Stimulated activated CD8-positive, alpha-beta memory T cell treated with anti-CD3 and anti-CD28 coated beads, Interleukin-12 subunit alpha, Interleukin-12 subunit beta, amount 100 ng/mL, for 24 hours (primary cell): ENCODE measurements at regions not wholly inside any gene's neighbourhood (a gene's known extent, or its start where the extent isn't known, plus 50 kb on each side); places are given as distances from the start of the nearest gene placed in this dataset.

Experiments used
- DNase-seq: peaks from one replicate; pipeline ENCODE4 v3.0.0-alpha.2; 2020; ENCODE audit errors: extremely low read depth

DNA sequence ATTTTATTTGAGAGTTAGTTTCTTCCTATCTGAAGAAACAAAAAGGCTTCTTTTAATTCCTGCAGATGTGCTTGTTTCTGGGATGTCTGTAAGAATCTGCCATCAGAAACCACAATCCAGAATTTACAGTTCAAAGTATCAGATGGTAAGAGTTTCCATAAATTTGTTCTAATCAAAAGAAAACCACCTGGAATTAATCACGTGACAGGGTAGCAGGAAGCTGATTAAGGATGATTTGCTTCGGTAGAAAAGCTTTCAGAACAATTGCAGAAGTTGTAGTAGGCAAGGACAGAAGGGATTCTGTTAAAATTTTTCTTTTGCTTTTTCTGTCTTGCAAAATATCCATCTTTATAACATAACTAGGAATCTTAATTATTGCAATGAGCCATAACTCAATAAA, 1975.1 kb upstream of the AGA start:
- no peak for DNase-seq

DNA sequence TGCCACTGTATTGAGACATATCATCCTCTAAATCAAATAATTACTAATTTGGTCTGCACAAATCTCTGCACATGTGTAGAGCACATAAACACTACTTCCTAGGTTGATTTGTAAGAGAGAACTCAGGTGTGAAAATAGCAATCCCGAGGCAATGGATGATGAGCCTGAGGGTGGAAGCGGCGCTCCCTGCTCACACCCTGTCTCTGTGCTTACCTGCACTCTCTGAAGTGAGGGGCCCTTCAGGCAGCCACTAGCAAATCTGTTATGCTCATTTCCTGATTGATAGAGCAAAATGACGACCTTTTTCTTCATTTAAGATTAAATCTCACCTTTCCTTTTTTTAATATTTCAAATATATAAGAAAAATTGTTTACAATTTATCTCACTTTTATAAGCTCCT, 1995.7 kb upstream of the AGA start:
- no peak for DNase-seq

DNA sequence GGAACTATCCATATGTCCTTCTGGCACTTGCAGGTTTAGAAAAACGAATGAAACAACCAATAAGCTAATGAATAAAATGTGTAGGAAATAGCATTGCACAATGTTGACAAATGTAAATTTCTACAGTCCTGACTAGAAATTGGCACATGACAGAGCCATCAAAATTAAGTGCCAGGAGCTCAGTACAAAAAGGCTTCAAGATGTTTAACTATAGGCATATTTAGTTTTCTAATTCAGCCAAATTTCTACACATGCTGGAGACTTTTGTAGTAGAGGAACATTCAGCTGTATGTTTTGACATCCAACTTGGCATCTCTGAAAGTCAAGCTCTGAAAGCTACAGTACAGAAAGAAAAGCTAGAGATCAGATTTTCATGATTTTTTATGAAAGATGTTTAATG, 1999.4 kb upstream of the AGA start:
- no peak for DNase-seq

DNA sequence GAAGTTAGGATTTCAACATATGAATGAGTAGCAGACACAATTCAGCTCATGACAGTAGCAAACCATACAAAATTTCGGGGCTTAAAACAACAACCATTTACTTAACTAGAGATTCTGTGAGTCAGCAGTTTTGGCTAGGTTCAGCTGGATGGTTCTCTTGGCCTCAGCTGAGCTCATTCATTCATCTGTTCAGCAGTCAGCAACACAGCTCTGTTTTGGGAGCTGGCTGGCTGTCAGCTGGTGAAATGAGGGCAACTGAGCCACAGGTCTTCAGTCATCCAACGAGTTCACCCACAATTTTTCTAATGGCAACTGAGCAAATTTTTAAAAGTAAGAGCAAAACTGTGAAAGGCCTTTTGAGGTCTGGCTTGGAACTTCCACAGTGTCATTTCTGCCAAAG, 2005.1 kb upstream of the AGA start:
- DNase-seq, result no peak

DNA sequence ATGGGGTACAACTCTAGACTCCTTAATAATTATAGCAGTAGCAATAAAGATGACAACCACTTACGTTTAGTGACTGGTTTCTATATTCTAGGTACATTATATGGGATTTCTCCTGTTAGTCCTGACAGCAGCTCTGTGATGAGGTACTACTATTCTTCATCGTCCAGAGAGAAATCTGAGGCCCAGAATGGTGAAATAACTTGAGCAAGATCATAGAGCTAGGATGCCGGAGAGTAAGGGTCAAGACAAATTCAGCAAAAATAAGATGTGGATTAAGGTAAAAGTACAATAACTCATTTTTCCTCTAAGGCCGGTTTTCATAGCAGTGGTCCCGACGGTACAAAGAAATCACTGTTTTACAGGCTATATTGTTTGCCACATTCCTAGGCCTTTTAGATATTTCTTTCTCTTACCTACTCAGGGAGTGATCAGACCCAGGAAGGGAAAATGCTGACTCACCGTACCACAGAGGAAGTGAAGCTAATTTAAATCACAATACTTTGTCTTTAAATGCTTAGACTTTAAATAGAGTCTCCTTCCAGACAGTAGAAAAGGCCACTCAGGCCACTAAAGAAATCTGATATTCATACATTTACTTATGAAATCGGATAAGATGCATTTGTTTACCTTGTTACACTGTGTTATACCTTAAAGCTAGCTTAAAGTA, 2023.0 kb upstream of the AGA start:
- no peak for DNase-seq

DNA sequence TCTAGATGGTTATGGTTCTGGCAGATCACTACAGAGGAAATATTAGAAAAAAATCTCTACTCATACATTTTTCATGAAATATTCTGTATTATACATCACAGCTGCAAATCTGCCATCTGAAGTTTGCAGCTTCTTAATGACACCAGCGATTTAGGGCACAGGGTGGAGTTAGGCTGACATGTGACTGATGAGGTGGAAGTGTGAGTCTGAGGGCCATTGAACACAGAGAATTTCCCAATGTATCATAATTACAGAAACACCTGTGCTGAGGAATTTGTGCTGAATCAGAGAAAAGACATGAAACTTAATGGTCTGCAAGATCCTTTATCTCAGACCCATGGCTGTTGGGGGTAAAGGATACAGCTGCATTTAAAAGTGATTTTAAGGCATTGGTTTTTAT, 2025.6 kb upstream of the AGA start:
- DNase-seq, result no peak

DNA sequence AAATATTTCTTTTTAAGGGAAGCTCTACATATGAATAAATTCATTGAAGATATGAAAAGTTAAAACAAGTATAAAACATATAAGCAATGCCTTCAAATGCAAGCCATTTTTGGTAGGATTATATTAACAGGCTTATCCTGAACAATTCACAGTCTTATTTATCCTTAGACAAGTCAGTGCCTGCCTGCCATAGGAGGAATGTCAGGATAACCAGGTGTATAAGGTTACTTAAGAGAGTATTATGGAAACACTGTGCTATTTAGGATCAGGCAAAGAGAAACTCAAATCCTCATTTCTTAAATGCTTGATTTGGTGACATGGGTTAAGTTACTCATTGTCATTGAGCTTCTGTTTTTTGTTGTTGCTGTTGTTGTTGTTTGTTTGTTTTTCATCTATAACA, 2029.9 kb upstream of the AGA start:
- no peak for DNase-seq

DNA sequence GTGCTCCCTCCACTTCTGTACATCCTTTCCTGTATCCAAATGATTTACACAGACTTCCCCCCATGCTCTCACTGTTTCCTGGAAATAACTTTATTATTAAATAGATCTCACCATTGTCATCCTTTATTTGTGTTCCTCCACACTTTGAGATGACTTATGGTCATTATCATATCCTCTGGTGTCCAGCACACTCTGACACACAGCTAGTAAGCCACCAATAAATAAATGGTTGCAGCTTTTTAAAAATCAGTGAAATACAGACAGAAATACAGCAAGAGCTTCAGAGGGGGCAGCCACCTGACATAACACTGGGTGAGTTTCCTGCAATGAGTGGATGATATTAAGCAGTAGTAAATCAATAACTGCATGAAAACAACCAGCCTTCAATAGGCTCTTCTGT, 2036.4 kb upstream of the AGA start:
- DNase-seq, result no peak

DNA sequence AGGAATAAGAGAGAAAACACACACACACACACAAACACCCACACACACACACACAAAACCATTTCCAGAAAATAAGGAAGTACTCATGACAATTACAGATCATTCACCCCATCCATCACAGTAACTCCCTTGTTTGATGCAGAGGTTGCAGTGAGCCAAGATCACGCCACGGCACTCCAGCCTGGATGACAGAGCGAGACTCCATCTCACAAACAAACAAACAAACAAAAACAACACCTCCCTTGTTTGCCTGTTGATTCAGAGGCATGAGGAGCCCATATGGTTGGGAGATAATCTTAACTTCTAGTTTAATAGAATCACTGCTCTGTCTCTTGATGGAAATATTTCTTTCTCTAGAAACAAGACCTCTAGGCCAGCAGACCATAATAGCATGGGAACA, 2043.5 kb upstream of the AGA start:
- DNase-seq, result no peak

DNA sequence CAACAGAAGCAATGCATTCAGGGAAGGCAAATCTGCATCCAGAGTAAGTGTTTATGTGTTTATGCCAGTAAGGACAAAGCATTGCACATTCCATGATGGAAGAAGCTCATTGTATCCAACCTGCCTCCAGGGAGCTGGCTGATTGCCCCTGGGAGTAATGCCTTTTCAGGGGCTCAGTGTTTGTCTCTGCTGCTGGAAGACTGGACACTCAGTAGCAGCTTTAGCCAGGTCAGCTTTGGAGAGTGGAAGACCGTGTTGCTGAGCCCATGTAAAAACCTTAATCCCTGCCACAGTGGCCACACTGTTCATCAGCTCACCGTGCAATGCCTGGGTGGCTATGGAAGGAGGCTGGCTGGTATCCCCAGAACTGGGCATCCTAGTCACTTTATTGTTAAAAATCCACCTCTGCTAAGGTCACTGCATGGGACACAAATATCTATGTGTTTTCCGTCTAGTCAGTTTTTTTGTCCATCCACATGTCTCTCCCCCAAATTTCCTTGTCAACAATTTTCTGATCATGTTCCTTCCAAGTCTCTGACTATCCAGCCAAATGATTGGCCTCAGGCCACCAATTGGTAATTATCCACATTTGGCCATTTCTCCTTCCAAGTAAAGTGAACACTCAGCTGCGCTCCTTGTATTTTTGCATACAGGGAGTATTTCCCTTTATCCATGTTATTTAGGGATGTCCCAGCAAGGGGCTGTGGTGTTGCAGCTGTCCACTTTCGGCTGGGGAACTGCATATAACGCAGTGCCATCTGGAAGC, 2044.5 kb upstream of the AGA start:
- DNase-seq, result no peak

DNA sequence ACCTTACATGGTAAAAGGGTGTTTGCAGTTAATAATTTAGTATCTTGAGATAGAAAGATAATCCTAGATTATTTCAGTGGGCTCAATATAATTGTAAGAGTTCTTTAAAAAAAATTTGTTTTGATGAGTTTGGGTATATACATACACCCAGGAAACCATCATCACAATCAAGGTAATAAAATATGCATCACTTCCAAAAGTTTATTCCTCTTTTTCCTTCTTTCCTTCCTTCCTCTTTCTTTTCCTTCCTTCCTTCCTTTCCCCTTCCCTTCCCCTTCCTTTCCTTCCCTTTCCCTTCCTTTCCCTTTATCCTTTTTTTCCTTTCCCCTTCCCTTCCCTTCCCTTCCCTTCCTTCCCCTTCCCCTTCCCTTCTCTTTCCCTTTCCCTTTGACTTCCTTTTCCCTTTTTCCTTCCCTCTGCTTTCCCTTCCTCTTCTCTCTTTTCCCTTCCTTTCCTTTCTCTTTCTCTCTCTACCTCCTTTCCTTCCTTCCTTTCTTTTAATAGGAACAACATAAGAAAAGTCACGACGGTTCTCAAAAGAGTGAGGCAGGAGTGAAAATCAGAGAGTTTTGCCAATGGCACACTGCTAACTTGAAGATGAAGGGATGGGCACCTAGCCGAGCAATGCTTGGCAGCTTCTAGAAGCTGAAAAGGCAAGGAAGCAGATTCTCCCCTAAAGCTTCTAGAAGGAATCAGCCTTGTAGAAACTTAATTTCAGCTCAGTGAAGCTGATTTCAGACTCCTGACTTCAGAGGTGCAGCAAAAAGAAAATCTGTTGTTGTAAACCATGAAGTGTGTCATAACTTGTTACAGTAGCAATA, 2050.2 kb upstream of the AGA start:
- no peak for DNase-seq

DNA sequence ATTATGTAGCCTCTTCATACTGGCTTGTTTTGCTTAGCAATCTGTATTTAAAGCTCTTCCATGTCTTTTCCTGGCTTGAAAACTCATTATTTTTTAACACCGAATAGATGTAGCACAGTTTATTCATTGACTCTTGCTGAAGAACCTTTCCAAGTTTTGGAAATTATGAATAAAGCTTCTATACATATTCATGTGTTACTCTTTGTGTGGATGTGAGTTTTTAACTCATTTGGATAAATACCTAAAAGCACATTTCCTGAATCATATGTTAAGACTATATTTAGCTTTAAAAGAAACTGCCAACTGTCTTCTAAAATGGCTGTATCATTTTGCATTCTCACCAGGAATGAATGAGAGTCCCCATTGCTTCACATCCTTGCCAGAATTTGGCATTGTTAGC, 2061.7 kb upstream of the AGA start:
- no peak for DNase-seq

DNA sequence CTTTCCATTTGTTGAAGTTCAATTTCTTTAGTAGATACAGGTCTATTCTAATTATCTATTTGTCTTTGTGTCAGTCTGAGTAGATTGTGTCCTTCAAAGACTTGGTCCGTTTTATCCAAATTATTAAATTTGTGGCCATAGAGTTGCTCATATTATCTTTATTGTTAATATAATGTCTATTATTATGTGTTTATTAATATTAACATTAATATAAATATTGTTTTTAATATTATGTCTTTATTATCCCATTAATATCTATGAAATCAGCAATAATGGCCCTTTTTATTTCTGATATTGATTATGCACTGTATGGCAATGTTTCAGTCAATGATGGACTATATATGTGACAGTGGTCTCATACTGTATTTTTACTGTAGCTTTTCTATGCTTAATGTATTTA, 2067.3 kb upstream of the AGA start:
- no peak for DNase-seq

DNA sequence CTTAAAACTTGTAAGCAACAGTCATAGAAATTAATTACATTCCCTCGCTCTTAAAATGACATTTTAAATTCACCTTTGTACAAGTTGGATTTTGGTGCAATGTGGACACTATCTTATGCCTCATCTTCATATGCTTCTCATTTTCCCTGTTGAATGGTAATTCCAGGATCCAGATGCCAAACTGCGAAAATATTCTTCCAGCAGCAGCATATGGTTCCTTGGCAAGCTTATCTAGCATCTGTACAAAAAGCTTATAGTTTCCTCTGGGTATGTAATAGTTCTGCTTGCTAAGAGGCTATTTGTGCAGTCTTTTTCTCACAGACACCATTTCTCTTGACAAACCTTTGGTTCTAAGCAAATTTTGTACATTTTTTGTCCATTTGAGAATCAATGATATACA, 2079.7 kb upstream of the AGA start:
- DNase-seq, result no peak

DNA sequence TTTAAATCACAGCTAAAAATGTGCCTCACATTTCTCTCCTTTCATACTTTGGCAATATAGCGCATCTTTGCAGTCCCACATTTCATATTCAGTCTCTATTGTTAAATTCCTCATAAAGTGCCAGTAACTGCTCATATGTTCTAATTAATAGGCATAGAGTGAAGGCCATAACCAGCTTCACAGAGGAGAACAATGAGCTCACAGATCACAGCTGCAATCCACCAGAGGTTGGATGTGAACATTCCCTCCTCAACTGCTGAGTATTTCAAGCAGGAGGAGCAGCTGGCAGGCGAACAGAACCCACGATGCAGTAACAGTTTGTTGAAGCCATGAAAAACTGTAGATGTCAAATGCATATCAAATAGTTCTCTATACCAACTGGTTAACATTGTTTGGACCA, 2088.7 kb upstream of the AGA start:
- DNase-seq, result no peak

DNA sequence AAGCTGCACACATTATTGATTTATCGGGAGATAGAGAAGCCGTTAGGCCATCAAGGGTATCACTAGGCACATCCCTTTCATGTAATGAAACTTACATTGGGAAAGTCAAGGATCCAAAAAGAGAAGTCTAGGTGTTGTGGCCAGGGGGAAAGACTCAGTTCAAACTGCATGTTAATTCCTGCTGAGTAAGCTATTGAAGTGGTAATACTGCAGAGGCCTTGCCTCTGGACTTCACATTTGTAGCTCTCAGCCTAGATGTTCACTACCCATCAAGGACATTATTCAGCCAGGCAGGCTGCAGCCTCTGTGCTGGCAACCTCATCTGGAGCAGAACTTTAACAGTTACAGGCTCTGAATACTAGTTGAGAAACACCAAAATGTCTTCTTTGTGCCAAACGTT, 2094.5 kb upstream of the AGA start:
- no peak for DNase-seq

DNA sequence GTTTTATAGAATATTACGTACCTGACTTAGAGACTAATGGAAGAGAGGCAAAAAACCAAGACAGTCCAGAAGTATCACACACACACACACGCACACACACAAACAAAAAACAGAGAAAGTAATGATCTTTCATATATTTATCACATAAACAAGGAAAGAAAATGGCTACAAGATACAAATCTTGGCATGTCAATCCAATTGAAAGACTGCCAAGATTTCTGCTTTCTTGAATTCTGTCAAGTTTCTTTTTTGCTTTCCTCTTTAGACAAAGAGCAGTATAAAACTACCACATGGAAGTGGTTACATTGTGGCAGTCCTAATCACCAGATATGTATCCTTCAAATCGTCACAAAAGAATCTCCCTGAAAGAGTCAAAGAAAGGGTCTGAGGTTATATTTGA, 2097.4 kb upstream of the AGA start:
- DNase-seq, result no peak

DNA sequence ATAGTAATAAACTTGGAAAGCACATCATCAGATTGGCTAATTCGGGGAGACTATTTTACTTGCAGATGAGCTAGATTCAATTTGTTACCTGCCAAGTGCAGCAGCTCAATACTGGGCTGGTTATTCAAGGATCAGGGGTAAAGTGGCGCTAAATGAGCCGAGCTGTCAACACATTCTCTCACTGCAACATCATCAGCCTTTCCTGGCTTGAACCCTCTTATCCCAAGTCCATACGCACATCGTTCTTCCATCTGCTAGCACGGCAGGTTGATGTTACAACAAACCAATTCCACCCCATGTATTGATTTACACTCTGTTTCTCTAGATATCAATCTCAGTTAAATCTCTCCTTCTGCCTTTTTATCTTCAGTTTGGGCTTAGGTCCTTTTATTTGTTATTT, 2101.5 kb upstream of the AGA start:
- no peak for DNase-seq

DNA sequence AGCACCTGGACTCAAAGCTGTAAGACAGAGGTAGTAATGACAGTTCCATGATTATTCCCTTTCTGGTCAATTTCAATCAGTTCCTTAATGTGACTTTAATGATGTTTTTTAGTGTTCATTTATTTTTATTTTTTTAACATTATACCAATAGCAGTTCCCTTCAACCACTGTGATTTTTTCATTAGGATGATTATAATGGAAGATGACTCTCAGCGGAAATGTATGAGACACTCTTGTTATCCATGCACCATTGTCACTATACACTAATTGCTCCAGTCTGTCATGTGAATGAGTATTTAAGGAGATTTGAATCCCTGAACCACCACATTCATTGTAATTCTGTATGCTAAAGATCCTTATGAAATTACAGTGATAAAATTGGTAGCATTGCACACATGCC, 2102.3 kb upstream of the AGA start:
- no peak for DNase-seq

DNA sequence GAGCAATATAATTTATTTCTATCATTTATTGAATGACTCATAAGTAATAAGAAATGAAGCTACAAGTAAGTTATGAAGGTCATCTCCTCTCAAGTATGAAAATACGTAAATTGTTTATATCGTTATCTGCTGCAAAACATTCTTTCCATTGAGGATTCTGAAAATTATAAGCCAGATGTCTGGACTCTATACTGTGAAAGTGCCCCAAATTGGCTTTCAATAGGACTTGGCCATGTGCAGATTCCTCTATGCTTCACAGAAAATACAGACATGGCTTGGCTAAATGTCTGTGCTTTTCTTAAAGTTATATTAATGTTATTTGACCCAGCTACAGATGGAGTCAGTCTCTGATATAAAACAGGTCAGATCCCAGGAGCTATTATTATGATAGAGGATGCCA, 2109.9 kb upstream of the AGA start:
- no peak for DNase-seq

DNA sequence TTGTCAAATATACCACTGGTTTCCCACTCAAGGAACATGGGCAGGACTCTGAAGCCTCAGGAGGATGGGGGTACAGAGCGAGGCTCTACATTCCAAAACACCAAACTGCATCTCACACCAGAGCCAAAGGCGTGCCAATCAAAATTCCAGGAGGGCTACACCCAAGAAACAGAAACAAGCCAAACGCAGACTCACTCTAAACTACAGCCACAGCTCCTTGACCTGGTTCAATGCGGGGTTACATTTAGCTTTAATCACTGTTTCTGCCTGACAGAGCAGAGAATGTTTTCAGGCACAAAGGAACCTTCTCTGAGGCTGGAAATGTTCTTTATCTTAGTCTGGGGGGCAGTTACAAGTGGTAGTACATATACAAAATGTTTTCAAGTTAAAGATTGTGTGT, 2121.5 kb upstream of the AGA start:
- no peak for DNase-seq

DNA sequence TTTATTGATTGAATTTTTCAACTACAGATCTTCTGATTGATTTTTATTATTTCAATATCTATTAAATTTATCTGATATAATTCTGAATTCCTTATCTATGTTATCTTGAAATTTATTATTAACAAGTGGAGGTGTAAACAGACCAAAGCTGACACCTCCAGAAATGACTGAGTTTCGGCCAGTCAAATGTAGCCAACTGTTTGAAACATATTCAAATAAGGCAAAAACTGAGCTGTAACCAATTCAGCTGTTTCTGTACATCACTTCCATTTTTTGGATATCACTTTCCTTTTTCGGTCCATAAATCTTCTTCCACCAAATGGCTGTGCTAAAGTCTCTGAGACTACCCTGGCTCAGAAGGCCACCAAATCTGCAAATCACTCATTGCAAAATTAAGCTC, 2127.3 kb upstream of the AGA start:
- DNase-seq, result no peak
